GM12878 (cell line): ENCODE measurements at regions not wholly inside any gene's neighbourhood (a gene's known extent, or its start where the extent isn't known, plus 50 kb on each side); places are given as distances from the start of the nearest gene placed in this dataset.

ENCODE experiments used
- ATAC-seq: fragments of 200-7000 bp; cut with Tn5 transposase; 3 replicates; pipeline ENCODE4 v1.9.1; 2020; ENCODE audit warnings: mild to moderate bottlenecking, moderate library complexity
- BruUV-seq: library from RNA; stranded (reverse); fragments of 400-500 nt; replicated peaks from 2 replicates; lab custom pipeline; 2021; lab: Mats Ljungman, UMichigan
- CTCF ChIA-PET: fragments of 300-600 bp; sonication (Branson Sonifier 250); formaldehyde crosslinking; extraction: SDS; loops from one replicate; lab custom pipeline; 2021; ENCODE audit warnings: inconsistent platforms; lab: Yijun Ruan, JAX
- POLR2A ChIA-PET: fragments of 350-600 bp; formaldehyde crosslinking; extraction: SDS; loops from one replicate; lab custom pipeline; 2021; ENCODE audit warnings: inconsistent platforms; lab: Charles Lee
- RAD21 ChIA-PET: fragments of 300-600 bp; sonication (Branson Sonifier 250); formaldehyde crosslinking; loops from one replicate; lab custom pipeline; 2023; ENCODE audit warnings: antibody characterized with exemption; ENCODE audit not compliant: unreplicated experiment; lab: Charles Lee
- SMC1A ChIA-PET: fragments of 300-600 bp; sonication (Branson Sonifier 250); formaldehyde crosslinking; loops from one replicate; lab custom pipeline; 2023; ENCODE audit not compliant: unreplicated experiment, uncharacterized antibody; lab: Charles Lee
- DNase-seq: peaks from one replicate; pipeline ENCODE4 v3.0.0-alpha.2; 2011; ENCODE audit warnings: low read depth, low spot score
- FAIRE-seq: peaks from 3 replicates; lab custom pipeline; 2011; peaks lifted over from hg19 to GRCh38; lab: Jason Lieb, UNC
- H2AFZ ChIP-seq: 2 replicates; pipeline ENCODE4 v1.6.0; 2011; ENCODE audit warnings: low read depth, low read length, control low read depth; ENCODE audit not compliant: control insufficient read depth
- H3K27ac ChIP-seq: 2 replicates; pipeline ENCODE4 v1.5.1; 2011; ENCODE audit warnings: control low read depth; ENCODE audit not compliant: control insufficient read depth, insufficient read depth
- H3K27me3 ChIP-seq, 2 experiments: replicated peaks in 1 of 2; 2 replicates each; pipeline versions ENCODE4 v1.6.0 to v1.6.1; 2011; ENCODE audit warnings: low read length in 1 of 2; ENCODE audit not compliant: control insufficient read depth in 2 of 2, insufficient read depth in 2 of 2
- H3K36me3 ChIP-seq, 2 experiments: 2 replicates each; pipeline ENCODE4 v1.5.1; 2011; ENCODE audit warnings: low read length in 1 of 2; ENCODE audit not compliant: control insufficient read depth in 2 of 2, insufficient read depth in 2 of 2
- H3K4me1 ChIP-seq: 2 replicates; pipeline ENCODE4 v1.6.1; 2011; ENCODE audit warnings: mild to moderate bottlenecking, low read length, moderate library complexity, mixed read lengths; ENCODE audit not compliant: control insufficient read depth, insufficient read depth
- H3K4me2 ChIP-seq: 2 replicates; pipeline ENCODE4 v1.6.0; 2011; ENCODE audit warnings: control low read depth; ENCODE audit not compliant: control insufficient read depth, insufficient read depth
- H3K4me3 ChIP-seq: fragments of 200-600 bp; sonication (generic); 2 replicates; pipeline ENCODE4 v1.5.1; 2016
- H3K79me2 ChIP-seq: 2 replicates; pipeline ENCODE4 v1.6.0; 2011; ENCODE audit warnings: low read length; ENCODE audit not compliant: control insufficient read depth, insufficient read depth
- H3K9ac ChIP-seq: 2 replicates; pipeline ENCODE4 v1.8.0; 2011; ENCODE audit warnings: low read length, control low read depth, mixed read lengths; ENCODE audit not compliant: control insufficient read depth, insufficient read depth
- H3K9me3 ChIP-seq: replicated peaks from 3 replicates; pipeline ENCODE4 v1.5.1; 2011; ENCODE audit warnings: mild to moderate bottlenecking, low read length; ENCODE audit not compliant: control insufficient read depth, insufficient read depth
- H4K20me1 ChIP-seq: 2 replicates; pipeline ENCODE4 v1.6.0; 2011; ENCODE audit not compliant: control insufficient read depth, insufficient read depth
- ASH2L ChIP-seq: fragments of 300-600, 200-600 bp; sonication (generic); IDR thresholded peaks from 2 replicates; pipeline ENCODE4 v1.6.1; 2017; ENCODE audit warnings: low read depth, mild to moderate bottlenecking, borderline replicate concordance
- ATF2 ChIP-seq: IDR thresholded peaks from 2 replicates; pipeline ENCODE4 v1.6.1; 2012; ENCODE audit warnings: low read length, inconsistent platforms
- ATF7 ChIP-seq: fragments of 450-650 bp; IDR thresholded peaks from 2 replicates; pipeline ENCODE4 v1.6.1; 2016; ENCODE audit warnings: low read depth, mild to moderate bottlenecking
- CHD2 ChIP-seq: IDR thresholded peaks from 2 replicates; pipeline ENCODE4 v1.6.1; 2011; ENCODE audit warnings: low read depth, low read length, improper control_type of control experiment, borderline replicate concordance
- ETV6 ChIP-seq, 2 experiments: fragments of 450-650 bp in 1 of 2; IDR thresholded peaks in 1 of 2; conservative IDR thresholded peaks in 1 of 2; 2 replicates each; pipeline ENCODE4 v1.6.1; 2014; ENCODE audit warnings: antibody characterized with exemption in 1 of 2, borderline replicate concordance in 1 of 2, low read depth in 1 of 2, mild to moderate bottlenecking in 1 of 2, moderate library complexity in 1 of 2
- FOS ChIP-seq: IDR thresholded peaks from 3 replicates; pipeline ENCODE4 v1.6.1; 2011; ENCODE audit warnings: borderline replicate concordance; ENCODE audit not compliant: insufficient read length; ENCODE audit errors: extremely low read depth
- GATAD2B ChIP-seq: fragments of 450-650 bp; conservative IDR thresholded peaks from 2 replicates; pipeline ENCODE4 v1.6.1; 2017; ENCODE audit warnings: low read depth, mild to moderate bottlenecking, moderate library complexity
- HDAC6 ChIP-seq: fragments of 200-600 bp; sonication (generic); IDR thresholded peaks from one replicate; pipeline ENCODE4 v1.8.0; 2017; ENCODE audit warnings: antibody characterized with exemption; ENCODE audit not compliant: unreplicated experiment
- IRF5 ChIP-seq: fragments of 450-650 bp; IDR thresholded peaks from 2 replicates; pipeline ENCODE4 v1.6.1; 2017; ENCODE audit warnings: borderline replicate concordance
- KAT2A ChIP-seq: conservative IDR thresholded peaks from 2 replicates; pipeline ENCODE4 v1.6.1; 2011; ENCODE audit warnings: low read depth, low read length; ENCODE audit not compliant: control insufficient read depth
- NFXL1 ChIP-seq: fragments of 450-650 bp; IDR thresholded peaks from 2 replicates; pipeline ENCODE4 v1.6.1; 2017; ENCODE audit warnings: antibody characterized with exemption, mild to moderate bottlenecking, borderline replicate concordance
- NR2C1 ChIP-seq: fragments of 450-650 bp; IDR thresholded peaks from 2 replicates; pipeline ENCODE4 v1.6.1; 2017; ENCODE audit warnings: antibody characterized with exemption, mild to moderate bottlenecking, moderate library complexity
- NR2C2 ChIP-seq: IDR thresholded peaks from 2 replicates; pipeline ENCODE4 v1.6.1; 2011; ENCODE audit warnings: borderline replicate concordance, low read depth; ENCODE audit not compliant: control insufficient read depth, insufficient read length
- RAD51 ChIP-seq: fragments of 450-650 bp; IDR thresholded peaks from 2 replicates; pipeline ENCODE4 v1.6.1; 2016; ENCODE audit warnings: moderate library complexity, mild to moderate bottlenecking, inconsistent platforms
- SIX5 ChIP-seq: IDR thresholded peaks from 2 replicates; pipeline ENCODE4 v1.6.1; 2011; ENCODE audit warnings: mild to moderate bottlenecking, low read depth, low read length, moderate library complexity; ENCODE audit not compliant: severe bottlenecking
- SMAD5 ChIP-seq: IDR thresholded peaks from 2 replicates; pipeline ENCODE4 v1.6.1; 2016; ENCODE audit warnings: antibody characterized with exemption, low read depth
- TAF1 ChIP-seq: IDR thresholded peaks from 2 replicates; pipeline ENCODE4 v1.6.1; 2011; ENCODE audit warnings: mild to moderate bottlenecking, low read depth, low read length, borderline replicate concordance
- YY1 ChIP-seq: IDR thresholded peaks from 2 replicates; pipeline ENCODE4 v1.6.1; 2011; ENCODE audit warnings: low read depth, mild to moderate bottlenecking, low read length
- WGBS: methylation state at CpG from one replicate; pipeline ENCODE4 v1.1.6; 2016; ENCODE audit warnings: low lambda C conversion rate; ENCODE audit not compliant: insufficient replicate concordance, insufficient coverage; ENCODE audit errors: missing lambda C conversion rate; 5-methylcytosine and 5-hydroxymethylcytosine counted together
- in situ Hi-C: fragments of 300-500 bp; cut with MboI; formaldehyde crosslinking; loops from 9 replicates; pipeline ENCODE4 v1.14.3; 2018; ENCODE audit warnings: mixed read lengths
- intact Hi-C: fragments of 100-400 bp; cut with micrococcal nuclease; formaldehyde crosslinking; loops from one replicate; pipeline ENCODE4 v1.14.2; 2022; ENCODE audit not compliant: unreplicated experiment
- TF ChIP-seq, protein P1 (sequence below): fragments of 450-650 bp; IDR thresholded peaks from 2 replicates; pipeline ENCODE4 v1.6.1; 2014; ENCODE audit warnings: mild to moderate bottlenecking
- TF ChIP-seq, protein P2 (sequence below): IDR thresholded peaks from 2 replicates; pipeline ENCODE4 v1.6.1; 2012; ENCODE audit warnings: low read depth, low read length, improper control_type of control experiment

- WGBS: 52% methylated on average over 9 of the region's 9 CpGs
Observed at GRCh38 chr2:121955872-121956271, 200.4 kb downstream of the TSN start.

More at GRCh38 chr2:121955872-121956271, 200.4 kb downstream of the TSN start:
- POLR2A ChIA-PET: no interaction called here
- H3K36me3 ChIP-seq: no peaks in the 10 kb centered on the region
- H3K79me2 ChIP-seq: no peaks in the 10 kb centered on the region
- H3K27me3 ChIP-seq: no peaks in the 10 kb centered on the region; a peak in 1 of 4 replicates
- no peak for FAIRE-seq
- intact Hi-C loops: no loop called here
- CTCF ChIA-PET: interaction anchor here (1.5 kb wide), 1 partner anchor 58 kb away, joined by 3 read pairs; no protein-coding TSS in a partner anchor
- TF ChIP-seq HDAC6 (no peak), ASH2L (no peak), ATF2 (no peak), IRF5 (no peak), NR2C1 (no peak), NR2C2 (no peak), YY1 (no peak), SMAD5 (no peak), NFXL1 (no peak), ETV6 (conservative IDR thresholded peaks at IDR 0.05 in 1 of 2, IDR thresholded peaks at IDR 0.05 in 1 of 2; ENCODE audit: borderline replicate concordance in 1 of 2, low read depth in 1 of 2) (no peak), FOS (no peak), SIX5 (no peak), KAT2A (no peak), ATF7 (no peak), RAD51 (no peak), CHD2 (no peak), GATAD2B (no peak), TAF1 (no peak)
- TF ChIP-seq, protein P1, sequence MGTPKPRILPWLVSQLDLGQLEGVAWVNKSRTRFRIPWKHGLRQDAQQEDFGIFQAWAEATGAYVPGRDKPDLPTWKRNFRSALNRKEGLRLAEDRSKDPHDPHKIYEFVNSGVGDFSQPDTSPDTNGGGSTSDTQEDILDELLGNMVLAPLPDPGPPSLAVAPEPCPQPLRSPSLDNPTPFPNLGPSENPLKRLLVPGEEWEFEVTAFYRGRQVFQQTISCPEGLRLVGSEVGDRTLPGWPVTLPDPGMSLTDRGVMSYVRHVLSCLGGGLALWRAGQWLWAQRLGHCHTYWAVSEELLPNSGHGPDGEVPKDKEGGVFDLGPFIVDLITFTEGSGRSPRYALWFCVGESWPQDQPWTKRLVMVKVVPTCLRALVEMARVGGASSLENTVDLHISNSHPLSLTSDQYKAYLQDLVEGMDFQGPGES: no peak
- TF ChIP-seq, protein P2, sequence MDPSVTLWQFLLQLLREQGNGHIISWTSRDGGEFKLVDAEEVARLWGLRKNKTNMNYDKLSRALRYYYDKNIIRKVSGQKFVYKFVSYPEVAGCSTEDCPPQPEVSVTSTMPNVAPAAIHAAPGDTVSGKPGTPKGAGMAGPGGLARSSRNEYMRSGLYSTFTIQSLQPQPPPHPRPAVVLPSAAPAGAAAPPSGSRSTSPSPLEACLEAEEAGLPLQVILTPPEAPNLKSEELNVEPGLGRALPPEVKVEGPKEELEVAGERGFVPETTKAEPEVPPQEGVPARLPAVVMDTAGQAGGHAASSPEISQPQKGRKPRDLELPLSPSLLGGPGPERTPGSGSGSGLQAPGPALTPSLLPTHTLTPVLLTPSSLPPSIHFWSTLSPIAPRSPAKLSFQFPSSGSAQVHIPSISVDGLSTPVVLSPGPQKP: no peak
- in situ Hi-C loops: no loop called here
- no peak for DNase-seq
- no peaks in the 10 kb centered on the region for H4K20me1 ChIP-seq
- SMC1A ChIA-PET: interaction anchor here (1.3 kb wide), 1 partner anchor 10 kb away, joined by 3 read pairs; no protein-coding TSS in a partner anchor
- RAD21 ChIA-PET: no interaction called here
- no peaks in the 10 kb centered on the region for H3K4me1 ChIP-seq
- H3K9ac ChIP-seq: no peak overlapping the region
- no peaks in the 10 kb centered on the region for H3K9me3 ChIP-seq
- no peak overlapping the region for H2AFZ ChIP-seq
- BruUV-seq: no TSS peak
- no peak for ATAC-seq
- no peak overlapping the region for H3K27ac ChIP-seq
- H3K4me3 ChIP-seq: no peak overlapping the region
- no peak overlapping the region for H3K4me2 ChIP-seq
